ENCODE measurements at regions not wholly inside any gene's neighbourhood (a gene's known extent, or its start where the extent isn't known, plus 50 kb on each side); places are given as distances from the start of the nearest gene placed in this dataset.

GRCh38 chr6:66402873-66403272, 695.8 kb upstream of the EYS start:
- H3K9me3 Mint-ChIP-seq (ENCODE audit: low read depth, unreplicated experiment): peaks cover 2% of the 10 kb centered on the region
- no peaks in the 10 kb centered on the region for H3K27me3 Mint-ChIP-seq (ENCODE audit: unreplicated experiment)
- no peaks in the 10 kb centered on the region for H3K36me3 Mint-ChIP-seq (ENCODE audit: insufficient read depth, unreplicated experiment)
- H3K27ac Mint-ChIP-seq (ENCODE audit: unreplicated experiment): no peak overlapping the region
- H3K4me3 Mint-ChIP-seq (ENCODE audit: low read depth, unreplicated experiment): no peak overlapping the region
- DNase-seq: no peak
- H3K4me1 Mint-ChIP-seq (ENCODE audit: low read depth, unreplicated experiment): no peaks in the 10 kb centered on the region
- no TSS peak for BruUV-seq (replicated peaks)
- intact Hi-C loops (cut with micrococcal nuclease; ENCODE audit: unreplicated experiment): no loop called here
- TF ChIP-seq CTCF (IDR thresholded peaks at IDR 0.05; ENCODE audit: unreplicated experiment): no peak
- CTCF ChIA-PET: no interaction called here

DNA sequence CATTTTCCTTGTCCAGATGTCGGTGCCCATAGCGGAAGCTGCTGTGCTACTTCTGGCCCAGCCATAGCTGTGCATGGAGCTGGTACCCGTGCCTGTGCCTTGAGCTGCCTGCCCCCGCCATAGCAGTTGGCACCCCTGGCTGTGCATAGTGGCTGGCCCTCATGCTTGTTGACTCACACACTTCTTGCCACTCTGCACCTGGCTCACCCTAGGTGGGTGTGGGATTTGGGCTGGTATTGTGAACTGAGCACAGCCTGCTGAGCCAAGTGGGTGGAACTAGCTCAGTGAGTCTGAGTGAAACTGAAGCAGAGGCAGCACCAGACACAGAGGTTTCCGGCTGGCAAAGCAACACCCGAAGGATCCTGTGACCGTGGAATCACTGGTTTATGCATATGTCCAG, 689.5 kb upstream of the EYS start:
- H3K36me3 Mint-ChIP-seq (ENCODE audit: insufficient read depth, unreplicated experiment): no peaks in the 10 kb centered on the region
- no peak overlapping the region for H3K27ac Mint-ChIP-seq (ENCODE audit: unreplicated experiment)
- no peak for TF ChIP-seq CTCF (IDR thresholded peaks at IDR 0.05; ENCODE audit: unreplicated experiment)
- BruUV-seq (replicated peaks): no TSS peak
- CTCF ChIA-PET: no interaction called here
- no peak for DNase-seq
- H3K27me3 Mint-ChIP-seq (ENCODE audit: unreplicated experiment): no peaks in the 10 kb centered on the region
- H3K4me3 Mint-ChIP-seq (ENCODE audit: low read depth, unreplicated experiment): no peak overlapping the region
- no peaks in the 10 kb centered on the region for H3K4me1 Mint-ChIP-seq (ENCODE audit: low read depth, unreplicated experiment)
- no peaks in the 10 kb centered on the region for H3K9me3 Mint-ChIP-seq (ENCODE audit: low read depth, unreplicated experiment)
- intact Hi-C loops (cut with micrococcal nuclease; ENCODE audit: unreplicated experiment): no loop called here

GRCh38 chr6:66396145-66396544, 689.1 kb upstream of the EYS start:
- H3K9me3 Mint-ChIP-seq (ENCODE audit: low read depth, unreplicated experiment): no peaks in the 10 kb centered on the region
- no peaks in the 10 kb centered on the region for H3K27me3 Mint-ChIP-seq (ENCODE audit: unreplicated experiment)
- no peaks in the 10 kb centered on the region for H3K4me1 Mint-ChIP-seq (ENCODE audit: low read depth, unreplicated experiment)
- CTCF ChIA-PET: no interaction called here
- no peak overlapping the region for H3K27ac Mint-ChIP-seq (ENCODE audit: unreplicated experiment)
- no peaks in the 10 kb centered on the region for H3K36me3 Mint-ChIP-seq (ENCODE audit: insufficient read depth, unreplicated experiment)
- no TSS peak for BruUV-seq (replicated peaks)
- no peak for TF ChIP-seq CTCF (IDR thresholded peaks at IDR 0.05; ENCODE audit: unreplicated experiment)
- H3K4me3 Mint-ChIP-seq (ENCODE audit: low read depth, unreplicated experiment): no peak overlapping the region
- no peak for DNase-seq
- intact Hi-C loops (cut with micrococcal nuclease; ENCODE audit: unreplicated experiment): no loop called here

GRCh38 chr6:66390393-66390792, 683.4 kb upstream of the EYS start:
- DNase-seq: no peak
- Mint-ChIP-seq H3K27ac (ENCODE audit: unreplicated experiment) (no peak overlapping the region), H3K9me3 (ENCODE audit: low read depth, unreplicated experiment) (peaks cover 4% of the 10 kb centered on the region), H3K27me3 (ENCODE audit: unreplicated experiment) (no peaks in the 10 kb centered on the region), H3K4me3 (ENCODE audit: low read depth, unreplicated experiment) (no peak overlapping the region), H3K4me1 (ENCODE audit: low read depth, unreplicated experiment) (no peaks in the 10 kb centered on the region), H3K36me3 (ENCODE audit: insufficient read depth, unreplicated experiment) (no peaks in the 10 kb centered on the region)
- intact Hi-C loops (cut with micrococcal nuclease; ENCODE audit: unreplicated experiment): no loop called here
- CTCF ChIA-PET: no interaction called here
- no TSS peak for BruUV-seq (replicated peaks)
- TF ChIP-seq CTCF (IDR thresholded peaks at IDR 0.05; ENCODE audit: unreplicated experiment): no peak

GRCh38 chr6:66376001-66376400, 669.0 kb upstream of the EYS start:
- DNase-seq: no peak
- peaks cover 8% of the 10 kb centered on the region for H3K9me3 Mint-ChIP-seq (ENCODE audit: low read depth, unreplicated experiment)
- H3K4me1 Mint-ChIP-seq (ENCODE audit: low read depth, unreplicated experiment): no peaks in the 10 kb centered on the region
- no peak overlapping the region for H3K4me3 Mint-ChIP-seq (ENCODE audit: low read depth, unreplicated experiment)
- intact Hi-C loops (cut with micrococcal nuclease; ENCODE audit: unreplicated experiment): no loop called here
- no peaks in the 10 kb centered on the region for H3K36me3 Mint-ChIP-seq (ENCODE audit: insufficient read depth, unreplicated experiment)
- H3K27ac Mint-ChIP-seq (ENCODE audit: unreplicated experiment): no peak overlapping the region
- no peak for TF ChIP-seq CTCF (IDR thresholded peaks at IDR 0.05; ENCODE audit: unreplicated experiment)
- CTCF ChIA-PET: no interaction called here
- H3K27me3 Mint-ChIP-seq (ENCODE audit: unreplicated experiment): no peaks in the 10 kb centered on the region
- no TSS peak for BruUV-seq (replicated peaks)

Data from Calu3 (cell line).